NCI-H526 treated with DMSO at 0.1 percent for 48 hours (cell line): ENCODE measurements at regions not wholly inside any gene's neighbourhood (a gene's known extent, or its start where the extent isn't known, plus 50 kb on each side); places are given as distances from the start of the nearest gene placed in this dataset.

Experiments
- DNase-seq: peaks from one replicate; lab custom pipeline; 2025; lab: John Stamatoyannopoulos, UW

DNA sequence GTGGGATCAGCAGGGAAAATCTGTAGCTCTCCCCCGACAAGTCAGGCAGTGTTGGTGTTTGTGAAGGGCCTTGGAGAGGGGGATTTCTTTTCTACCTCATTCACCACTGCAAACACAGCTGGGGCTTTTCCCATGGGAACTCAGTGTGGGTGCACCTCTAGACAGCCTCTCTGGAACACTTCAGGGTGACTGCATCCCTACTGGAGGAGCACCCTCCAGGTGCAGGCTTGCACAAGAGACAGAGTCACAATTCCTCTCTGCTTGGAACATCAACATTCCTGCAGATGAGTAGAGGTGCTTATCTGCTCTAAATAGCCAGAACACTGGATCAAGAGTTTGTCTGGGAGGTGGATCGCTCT is 72.7 kb upstream of the AKAP13 start:
- no peak for DNase-seq

DNA sequence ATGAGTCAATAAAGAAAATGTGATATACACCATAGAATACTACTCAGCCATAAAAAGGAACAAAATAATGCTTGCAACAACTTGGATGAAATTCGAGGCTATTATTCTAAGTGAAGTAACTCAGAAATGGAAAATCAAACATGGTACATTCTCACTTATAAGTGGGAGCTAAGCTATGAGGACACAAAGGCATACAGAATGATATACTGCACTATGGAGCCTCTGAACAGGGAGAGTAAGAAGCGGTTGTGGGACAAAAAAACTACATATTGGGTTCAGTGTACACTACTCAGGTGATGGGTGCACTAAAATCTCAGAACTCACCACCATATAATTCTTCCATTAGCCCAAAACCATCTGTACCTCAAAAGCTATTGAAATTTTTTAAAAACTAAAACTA is 68.8 kb upstream of the AKAP13 start:
- no peak for DNase-seq

DNA sequence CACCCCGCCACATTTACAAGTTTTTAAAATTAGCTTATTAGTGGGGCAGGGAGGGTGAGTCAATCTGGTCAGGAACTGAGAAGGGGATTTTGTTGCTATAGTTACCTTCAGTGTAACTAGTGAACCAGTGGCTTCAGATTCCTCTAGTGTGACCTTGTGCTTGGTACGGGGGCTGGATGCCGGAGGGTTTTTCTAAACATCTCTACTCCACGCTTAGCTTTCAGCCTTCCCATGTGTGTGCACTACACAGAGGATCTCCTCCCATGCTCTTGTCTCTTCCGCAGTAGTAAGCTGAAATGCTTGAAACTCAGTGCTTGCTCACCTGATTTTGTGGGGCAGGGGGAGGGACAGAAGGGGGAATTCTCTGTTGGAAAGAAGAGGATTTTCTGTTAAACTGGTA is 67.9 kb upstream of the AKAP13 start:
- no peak for DNase-seq

DNA sequence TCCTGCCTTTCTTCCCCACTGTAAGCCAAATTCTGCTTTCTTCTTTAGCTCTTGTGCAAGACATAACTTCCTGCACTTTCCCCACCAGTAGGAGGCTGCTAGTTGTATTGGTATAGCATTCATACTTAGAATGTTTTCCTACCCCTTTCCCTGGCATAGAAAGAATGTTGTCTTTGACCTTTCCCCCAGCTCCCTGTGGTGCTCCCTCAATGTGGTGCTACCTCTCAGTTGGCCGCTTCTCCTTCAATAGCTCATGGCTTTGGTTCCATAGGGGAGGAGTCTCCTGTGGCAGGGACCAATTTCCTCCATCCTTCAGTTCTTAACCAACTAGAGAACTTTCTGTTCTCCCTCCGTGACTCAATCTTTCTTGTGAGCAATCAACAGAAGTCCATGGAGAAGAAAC is 67.5 kb upstream of the AKAP13 start:
- no peak for DNase-seq

DNA sequence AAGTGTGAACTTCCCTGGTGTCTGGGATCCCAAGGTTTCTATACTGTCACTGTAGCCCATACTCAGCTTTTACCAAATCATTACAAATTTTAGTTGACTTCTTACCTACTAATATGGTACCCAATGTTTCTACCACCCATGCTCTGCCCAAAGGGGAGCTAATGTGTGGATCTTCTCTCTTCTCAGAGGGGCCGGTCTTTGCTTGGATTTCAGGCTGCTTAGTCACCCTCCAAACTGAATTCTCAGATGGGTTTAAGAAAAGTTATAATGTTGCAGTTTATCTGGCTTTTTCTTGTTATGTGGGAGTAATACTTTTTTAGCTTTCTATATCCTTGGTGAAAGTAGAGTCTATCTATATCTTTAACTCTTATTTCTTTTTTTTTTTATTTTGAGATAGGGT is 67.1 kb upstream of the AKAP13 start:
- no peak for DNase-seq

DNA sequence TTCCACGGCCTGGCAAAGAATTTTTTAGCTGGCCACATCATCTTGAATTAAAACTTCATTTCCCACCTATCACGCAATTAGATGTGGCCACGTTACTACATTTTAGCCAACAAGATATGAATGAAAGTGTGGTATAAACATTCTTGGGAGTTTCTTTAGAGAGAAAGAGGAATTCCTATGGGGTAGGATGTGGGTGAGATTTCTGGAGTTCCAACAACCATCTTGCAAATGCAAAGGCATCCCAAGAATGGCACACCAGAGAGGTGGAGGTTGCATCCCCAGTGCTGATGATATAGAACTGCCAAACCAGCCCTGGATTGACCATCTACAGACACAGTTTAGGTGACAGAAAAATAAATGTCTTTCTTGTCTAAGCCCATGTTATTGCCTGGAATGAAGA is 66.3 kb upstream of the AKAP13 start:
- DNase-seq: no peak

DNA sequence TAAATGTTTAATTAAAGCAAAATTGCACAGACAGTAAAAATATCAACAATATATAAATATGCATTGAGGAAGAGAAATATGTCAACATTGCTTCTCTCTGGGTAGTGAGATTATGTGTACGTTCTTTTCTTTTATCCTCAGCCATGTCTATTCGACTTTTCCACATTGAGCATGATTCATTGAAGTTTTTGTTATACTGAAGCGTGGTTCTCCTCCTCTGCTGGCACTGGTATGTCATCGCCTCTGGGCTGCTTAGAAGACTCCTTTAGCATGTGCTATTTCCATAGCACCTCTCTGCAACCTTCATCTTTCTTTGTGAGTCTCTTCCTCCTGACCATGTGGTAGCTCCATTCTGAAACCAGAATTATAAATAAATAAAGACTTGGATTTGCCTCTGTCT is 65.8 kb upstream of the AKAP13 start:
- no peak for DNase-seq

DNA sequence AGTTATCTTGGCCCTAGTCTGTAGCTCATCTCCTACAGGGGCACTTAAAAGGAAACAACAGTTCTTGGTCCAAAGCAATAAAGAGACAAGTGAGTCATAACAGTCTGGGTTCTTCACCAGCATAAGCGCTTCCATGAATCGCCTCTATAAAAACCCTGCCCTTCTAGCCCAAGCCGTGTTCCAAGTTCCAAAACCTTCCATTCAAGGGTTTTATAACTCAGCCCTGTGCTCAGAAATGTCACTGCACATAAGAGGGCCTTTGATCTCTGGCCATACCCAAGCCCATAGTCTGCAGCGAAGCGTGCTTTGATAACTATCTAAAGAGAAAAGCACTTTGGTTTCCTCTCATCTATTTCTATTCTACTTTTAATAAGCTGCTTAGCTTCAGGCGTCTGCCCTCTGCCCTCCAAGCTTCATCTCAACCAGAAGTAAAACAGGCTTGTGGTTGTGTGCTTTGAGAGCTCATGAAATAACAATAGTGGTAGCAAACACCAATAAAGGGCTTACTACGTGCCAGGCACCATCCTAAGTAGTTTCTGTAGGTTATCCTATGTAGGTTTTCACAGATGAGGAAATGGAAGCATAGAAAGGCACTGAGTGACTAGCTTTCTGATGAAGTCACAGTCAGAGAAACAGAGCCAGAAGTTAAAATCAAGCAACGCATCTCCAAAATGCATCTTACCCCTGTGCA is 64.0 kb upstream of the AKAP13 start:
- DNase-seq: no peak

DNA sequence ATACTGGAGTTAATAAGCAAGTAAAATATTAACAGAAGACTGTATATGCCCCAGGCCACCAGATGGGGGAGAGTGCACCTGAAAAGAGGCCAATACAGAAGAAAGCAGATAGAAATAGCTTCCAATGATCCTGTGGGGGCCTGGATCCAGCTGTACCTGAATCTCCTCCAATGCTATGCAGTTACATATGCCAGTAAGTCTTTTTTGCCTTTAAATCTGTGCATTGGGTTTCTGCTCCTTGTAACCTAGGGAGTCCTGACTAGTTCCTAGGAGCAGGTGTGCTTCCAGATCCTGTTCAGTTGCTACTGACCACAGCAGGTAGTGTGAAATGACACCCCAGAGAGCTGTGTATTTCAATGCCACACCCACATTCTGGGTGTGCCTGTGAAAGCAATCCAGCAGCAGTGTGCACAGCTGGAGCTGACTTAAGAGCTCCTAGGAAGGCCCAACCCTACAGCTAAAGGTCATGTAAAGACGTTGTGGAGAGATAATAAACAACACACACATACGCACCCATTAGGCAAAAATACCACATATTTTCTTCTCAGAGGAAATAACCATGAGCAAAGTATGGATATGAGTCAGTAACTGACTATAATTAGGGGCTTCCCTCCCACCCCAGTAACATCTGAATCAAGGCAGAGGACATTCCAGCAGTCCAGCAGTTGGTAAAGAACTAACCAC is 62.2 kb upstream of the AKAP13 start:
- no peak for DNase-seq

DNA sequence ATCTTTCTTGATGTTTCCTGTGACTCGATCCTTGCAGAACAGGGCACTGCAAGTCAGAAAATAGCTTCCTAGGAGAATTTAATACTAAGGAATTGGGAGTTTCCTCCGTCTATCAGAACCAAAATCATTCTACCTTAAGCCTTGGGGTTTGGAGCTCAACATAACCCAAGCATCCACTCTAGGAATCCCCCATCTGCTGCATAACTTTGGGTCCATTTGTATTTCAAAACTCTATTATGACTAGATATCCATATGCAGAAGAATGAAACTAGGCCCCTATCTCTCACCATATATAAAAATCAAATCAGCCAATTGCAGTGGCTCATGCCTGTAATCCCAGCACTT is 61.7 kb upstream of the AKAP13 start:
- DNase-seq: no peak

DNA sequence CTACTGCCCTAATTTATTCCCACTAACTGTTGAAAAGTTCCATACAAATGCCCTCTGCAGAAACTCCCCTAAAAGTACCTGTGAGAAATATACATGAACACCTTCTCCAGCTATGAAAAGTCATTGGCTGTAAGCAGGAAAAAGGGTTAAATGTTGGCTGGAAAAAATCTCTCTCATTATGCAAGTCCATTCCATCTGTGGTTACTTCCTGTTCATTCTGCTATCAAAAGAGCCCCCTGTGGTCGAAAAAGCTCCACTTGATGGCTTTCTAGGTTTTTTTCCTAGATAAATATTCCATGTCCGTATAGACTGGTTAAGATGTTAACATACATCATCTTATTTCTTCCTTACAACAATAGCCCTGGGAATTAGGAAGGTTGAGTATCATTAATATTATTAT is 56.2 kb upstream of the AKAP13 start:
- no peak for DNase-seq

DNA sequence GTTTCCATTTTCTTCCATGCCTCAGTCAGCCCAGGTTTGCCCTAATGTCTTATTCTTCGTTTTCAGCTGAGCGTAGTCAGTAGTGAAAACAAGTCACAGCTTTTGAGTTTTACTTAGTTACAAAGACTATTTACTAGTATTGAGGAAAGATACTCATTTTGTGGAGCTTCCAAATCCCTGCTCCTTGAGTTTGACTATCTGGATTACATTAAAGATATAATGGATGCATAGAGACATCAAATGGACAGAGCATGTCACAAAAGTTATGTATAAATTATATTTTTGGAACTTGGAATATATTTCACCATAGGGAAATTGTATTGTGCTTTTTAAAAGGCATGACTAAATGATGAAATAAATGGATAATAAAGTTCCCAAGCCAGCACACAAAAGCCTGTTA is 54.6 kb upstream of the AKAP13 start:
- DNase-seq: no peak

DNA sequence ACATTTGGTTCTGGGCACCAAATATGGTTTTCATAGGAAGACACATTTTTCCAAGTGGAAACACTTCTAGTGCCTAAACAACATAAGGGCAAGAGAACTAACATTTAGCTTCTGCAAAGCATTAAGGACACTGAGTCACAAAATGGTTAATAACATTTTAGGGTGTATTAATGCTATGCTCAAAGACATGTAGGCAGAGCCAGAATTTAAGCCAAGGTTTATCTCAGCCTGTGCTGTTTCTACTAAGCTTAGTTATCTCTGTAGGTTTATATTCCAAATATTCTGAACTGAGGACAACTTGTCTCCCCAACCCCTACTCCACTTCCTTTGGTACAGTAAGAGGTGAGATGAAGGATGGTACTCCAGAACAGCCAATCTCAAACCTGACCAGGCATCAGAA is 54.1 kb upstream of the AKAP13 start:
- DNase-seq: no peak

DNA sequence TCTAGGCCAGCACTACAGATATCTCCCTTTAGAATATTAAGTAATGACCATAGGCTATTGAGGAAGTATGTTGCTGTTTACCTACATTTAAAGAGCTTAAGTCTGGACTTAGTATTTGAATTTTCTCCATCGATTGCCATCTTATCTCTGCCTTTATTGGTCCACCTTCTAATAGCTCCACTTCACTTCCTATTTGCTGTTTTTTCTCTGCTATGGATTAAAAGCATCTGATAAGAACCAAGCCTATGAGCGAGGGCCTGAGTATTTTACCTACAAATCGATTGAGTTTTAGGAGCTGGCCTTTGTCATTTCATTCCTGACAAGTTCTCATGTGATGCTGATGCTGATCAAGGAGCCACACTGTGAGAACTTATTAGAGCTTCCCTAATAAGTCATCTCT is 52.6 kb upstream of the AKAP13 start:
- no peak for DNase-seq

DNA sequence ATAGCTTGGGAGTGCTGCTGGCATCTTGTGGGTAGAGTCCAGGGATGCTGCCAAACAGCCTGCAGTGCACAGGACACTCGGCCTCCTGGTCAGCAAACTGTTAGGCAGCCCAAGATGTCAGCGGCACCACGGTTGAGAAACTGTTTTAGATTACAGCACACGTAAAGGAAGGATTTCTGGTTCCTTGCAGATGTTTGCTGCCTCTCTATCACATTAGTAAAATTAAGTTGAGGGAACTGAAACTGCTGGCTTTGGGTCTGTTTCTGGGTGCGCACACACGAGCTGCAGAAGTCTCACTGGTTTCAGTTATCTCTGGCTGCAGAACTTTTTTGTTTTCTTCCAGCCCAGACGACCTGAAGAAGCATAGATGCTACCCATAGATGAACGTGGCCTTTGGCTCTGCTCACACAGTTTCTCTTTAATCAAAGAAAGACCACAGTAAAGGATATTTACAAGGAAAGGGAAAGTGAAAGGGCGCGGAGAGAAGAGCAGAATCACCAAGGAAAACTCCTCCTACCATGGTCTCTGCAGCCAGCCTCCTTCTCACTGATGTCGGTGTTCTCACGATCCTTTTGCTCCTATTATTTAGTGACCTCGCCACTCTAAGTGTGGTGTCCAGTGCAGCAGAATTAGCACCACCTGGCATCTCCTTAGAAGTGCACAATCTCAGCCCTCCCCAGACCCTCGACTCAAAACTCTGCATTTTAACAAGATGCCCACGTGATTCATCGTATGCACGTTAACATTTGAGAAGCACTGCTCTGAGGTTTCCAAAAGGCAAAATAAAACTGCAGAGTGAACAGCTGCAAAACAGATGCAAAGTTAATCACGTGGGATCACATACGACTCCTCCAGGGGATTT is 50.6 kb upstream of the AKAP13 start:
- no peak for DNase-seq
